Uterus (tissue), 3 donors: ENCODE measurements at regions not wholly inside any gene's neighbourhood (a gene's known extent, or its start where the extent isn't known, plus 50 kb on each side); places are given as distances from the start of the nearest gene placed in this dataset.

Source experiments
- DNase-seq, 2 donors: peaks; one replicate each; pipeline ENCODE4 v3.0.0-alpha.2; 2019 to 2020
- H3K27ac ChIP-seq, 2 donors: fragments of 200-600 bp; sonication (generic); 1 replicate in 1 of 2; 2 replicates in 1 of 2; pipeline ENCODE4 v1.5.1; 2016 to 2018
- H3K27me3 ChIP-seq, 2 donors: fragments of 200-600 bp; sonication (generic); one replicate each; pipeline ENCODE4 v1.5.1; 2018 to 2019; ENCODE audit warnings: control low read depth in 1 of 2
- H3K36me3 ChIP-seq, 2 donors: fragments of 200-600 bp; sonication (generic); one replicate each; pipeline ENCODE4 v1.5.1; 2019; ENCODE audit warnings: control low read depth in 1 of 2
- H3K4me1 ChIP-seq, 2 donors: fragments of 200-600 bp; sonication (generic); one replicate each; pipeline ENCODE4 v1.5.1; 2018 to 2019; ENCODE audit warnings: control low read depth in 1 of 2
- H3K4me3 ChIP-seq, 2 donors: fragments of 200-600 bp; sonication (generic); 1 replicate in 1 of 2; 2 replicates in 1 of 2; pipeline ENCODE4 v1.5.1; 2018 to 2019; ENCODE audit warnings: mild to moderate bottlenecking in 1 of 2
- H3K9me3 ChIP-seq, 2 donors: fragments of 200-600 bp; sonication (generic); one replicate each; pipeline ENCODE4 v1.5.1; 2019; ENCODE audit warnings: control low read depth in 1 of 2
- POLR2A ChIP-seq, 2 donors: fragments of 450-650 bp; IDR thresholded peaks; one replicate each; pipeline ENCODE4 v1.6.1; 2016; ENCODE audit warnings: antibody characterized with exemption in 2 of 2, mild to moderate bottlenecking in 1 of 2, moderate library complexity in 1 of 2
- intact Hi-C: fragments of 100-400 bp; cut with DNase I; formaldehyde crosslinking; loops from one replicate; pipeline ENCODE4 v1.15.1; 2023; ENCODE audit warnings: low total_unique reads
- TF ChIP-seq, protein P1 (sequence below), 4 experiments: fragments of 200-600 bp in 2 of 4; fragments of 450-650 bp in 2 of 4; sonication (generic) in 2 of 4; IDR thresholded peaks; one replicate each; pipeline ENCODE4 v1.5.1; 2016 to 2019; ENCODE audit warnings: antibody characterized with exemption in 4 of 4, mild to moderate bottlenecking in 2 of 4, moderate library complexity in 1 of 4
- donor health status: DM: yes; HTN: yes; CAD: no.

DNA sequence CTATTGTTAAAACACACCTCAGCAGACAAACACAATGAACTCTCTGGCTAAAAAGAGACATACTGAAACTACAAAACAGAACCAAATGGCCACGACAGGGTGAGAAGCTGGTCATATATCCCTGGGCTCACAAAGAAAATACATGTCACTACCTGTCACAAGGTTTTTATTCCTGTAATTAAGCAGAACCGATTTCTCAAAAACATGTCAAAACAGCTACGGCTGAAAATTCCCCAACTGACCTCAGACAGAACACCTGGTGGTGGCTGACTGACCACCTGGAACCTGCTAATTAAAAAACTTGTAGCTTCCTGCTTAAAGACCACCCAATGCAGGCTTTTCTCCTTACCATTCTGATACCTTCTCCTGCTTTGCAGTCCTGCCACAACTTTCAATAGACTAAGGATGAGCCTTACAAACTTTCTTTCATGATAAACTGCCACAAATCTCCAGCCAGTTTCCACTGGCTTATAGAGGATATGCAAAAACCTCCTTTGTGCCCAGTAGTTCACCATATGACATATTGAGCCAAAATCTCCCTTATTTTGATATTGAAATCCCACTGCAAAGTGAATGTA lies 571.9 kb downstream of the SPOCK3 start:
- H3K4me1 ChIP-seq, result no peaks in the 10 kb centered on the region
- no peak overlapping the region for H3K27ac ChIP-seq
- H3K4me3 ChIP-seq, result no peak overlapping the region
- no peak for DNase-seq
- no peaks in the 10 kb centered on the region for H3K27me3 ChIP-seq
- TF ChIP-seq POLR2A (IDR thresholded peaks at IDR 0.05), result no peak
- TF ChIP-seq, protein P1, sequence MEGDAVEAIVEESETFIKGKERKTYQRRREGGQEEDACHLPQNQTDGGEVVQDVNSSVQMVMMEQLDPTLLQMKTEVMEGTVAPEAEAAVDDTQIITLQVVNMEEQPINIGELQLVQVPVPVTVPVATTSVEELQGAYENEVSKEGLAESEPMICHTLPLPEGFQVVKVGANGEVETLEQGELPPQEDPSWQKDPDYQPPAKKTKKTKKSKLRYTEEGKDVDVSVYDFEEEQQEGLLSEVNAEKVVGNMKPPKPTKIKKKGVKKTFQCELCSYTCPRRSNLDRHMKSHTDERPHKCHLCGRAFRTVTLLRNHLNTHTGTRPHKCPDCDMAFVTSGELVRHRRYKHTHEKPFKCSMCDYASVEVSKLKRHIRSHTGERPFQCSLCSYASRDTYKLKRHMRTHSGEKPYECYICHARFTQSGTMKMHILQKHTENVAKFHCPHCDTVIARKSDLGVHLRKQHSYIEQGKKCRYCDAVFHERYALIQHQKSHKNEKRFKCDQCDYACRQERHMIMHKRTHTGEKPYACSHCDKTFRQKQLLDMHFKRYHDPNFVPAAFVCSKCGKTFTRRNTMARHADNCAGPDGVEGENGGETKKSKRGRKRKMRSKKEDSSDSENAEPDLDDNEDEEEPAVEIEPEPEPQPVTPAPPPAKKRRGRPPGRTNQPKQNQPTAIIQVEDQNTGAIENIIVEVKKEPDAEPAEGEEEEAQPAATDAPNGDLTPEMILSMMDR (IDR thresholded peaks at IDR 0.05), result no peak
- peaks cover 0 to 3% of the 10 kb centered on the region in 2 donors for H3K9me3 ChIP-seq
- no peaks in the 10 kb centered on the region for H3K36me3 ChIP-seq
- intact Hi-C loops, result no loop called here

DNA sequence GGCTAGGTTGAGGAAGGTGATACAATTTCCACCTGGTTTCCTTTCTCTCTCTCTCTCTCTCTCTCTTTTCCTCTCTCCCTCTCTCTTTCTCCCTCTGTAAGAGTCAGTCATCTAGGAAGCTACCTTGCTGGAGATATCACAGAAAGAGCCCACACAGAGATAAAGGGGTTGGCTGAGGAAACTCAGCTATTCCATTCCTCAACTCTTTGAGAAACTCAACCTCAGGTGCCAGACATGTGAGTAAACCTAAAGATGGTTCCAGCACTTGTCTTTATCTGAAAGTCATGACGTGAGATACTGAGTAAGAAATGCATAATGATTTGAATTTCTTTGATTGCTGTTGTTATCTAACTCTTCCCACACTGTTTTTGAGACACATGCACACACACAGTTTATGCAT lies 564.0 kb downstream of the SPOCK3 start:
- intact Hi-C loops, result no loop called here
- H3K27ac ChIP-seq, result no peak overlapping the region
- no peaks in the 10 kb centered on the region for H3K27me3 ChIP-seq
- peaks cover 0 to 3% of the 10 kb centered on the region in 2 donors for H3K9me3 ChIP-seq
- H3K4me3 ChIP-seq, result no peak overlapping the region
- H3K4me1 ChIP-seq, result no peaks in the 10 kb centered on the region
- DNase-seq, result no peak
- TF ChIP-seq, protein P1 (IDR thresholded peaks at IDR 0.05), result no peak
- no peak for TF ChIP-seq POLR2A (IDR thresholded peaks at IDR 0.05)
- H3K36me3 ChIP-seq, result no peaks in the 10 kb centered on the region

DNA sequence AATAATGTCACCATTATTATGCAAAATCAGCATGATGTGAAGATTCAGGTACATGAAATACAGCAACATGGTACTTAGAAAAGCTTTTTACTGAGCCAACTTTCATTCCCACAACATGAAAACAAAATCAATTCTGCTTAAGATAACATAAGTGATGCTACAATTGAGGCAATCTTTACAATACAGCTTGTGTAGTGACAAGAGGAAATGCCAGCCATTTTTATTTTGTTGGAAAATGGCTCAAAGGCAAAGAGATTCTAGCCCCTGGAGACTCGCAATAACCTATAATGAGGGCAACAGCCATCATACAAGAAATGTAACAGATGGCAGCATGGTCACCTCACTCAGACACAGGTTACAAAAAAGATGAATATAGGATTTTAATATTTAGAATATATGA lies 560.4 kb downstream of the SPOCK3 start:
- no peak overlapping the region for H3K27ac ChIP-seq
- no peaks in the 10 kb centered on the region for H3K4me1 ChIP-seq
- intact Hi-C loops, result no loop called here
- H3K27me3 ChIP-seq, result no peaks in the 10 kb centered on the region
- no peak for DNase-seq
- no peaks in the 10 kb centered on the region for H3K9me3 ChIP-seq
- no peaks in the 10 kb centered on the region for H3K36me3 ChIP-seq
- TF ChIP-seq POLR2A (IDR thresholded peaks at IDR 0.05), result no peak
- TF ChIP-seq, protein P1 (IDR thresholded peaks at IDR 0.05), result no peak
- no peak overlapping the region for H3K4me3 ChIP-seq

DNA sequence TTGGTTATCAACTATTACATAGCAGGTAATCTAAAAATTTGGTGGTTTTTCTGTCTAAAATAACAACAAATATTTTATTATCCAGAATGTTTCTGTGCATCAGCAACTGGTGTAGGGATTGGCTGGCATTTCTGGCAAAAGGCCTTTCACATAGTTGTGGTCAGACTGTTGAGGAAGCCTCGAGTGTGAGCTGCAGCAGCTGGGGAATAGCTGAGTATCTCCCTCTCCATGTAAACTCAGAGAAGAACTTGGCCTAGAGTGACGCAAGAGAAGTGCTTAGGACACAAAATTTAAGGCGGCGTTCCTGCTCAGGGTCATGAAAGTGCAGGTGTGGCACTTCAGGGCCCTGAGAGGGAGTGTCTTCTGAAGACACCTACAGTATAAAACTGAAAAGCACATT lies 558.9 kb downstream of the SPOCK3 start:
- H3K27me3 ChIP-seq, result no peaks in the 10 kb centered on the region
- intact Hi-C loops, result no loop called here
- no peaks in the 10 kb centered on the region for H3K36me3 ChIP-seq
- H3K4me3 ChIP-seq, result no peak overlapping the region
- DNase-seq, result no peak
- H3K9me3 ChIP-seq, result no peaks in the 10 kb centered on the region
- H3K4me1 ChIP-seq, result no peaks in the 10 kb centered on the region
- TF ChIP-seq, protein P1 (IDR thresholded peaks at IDR 0.05), result no peak
- no peak for TF ChIP-seq POLR2A (IDR thresholded peaks at IDR 0.05)
- no peak overlapping the region for H3K27ac ChIP-seq

DNA sequence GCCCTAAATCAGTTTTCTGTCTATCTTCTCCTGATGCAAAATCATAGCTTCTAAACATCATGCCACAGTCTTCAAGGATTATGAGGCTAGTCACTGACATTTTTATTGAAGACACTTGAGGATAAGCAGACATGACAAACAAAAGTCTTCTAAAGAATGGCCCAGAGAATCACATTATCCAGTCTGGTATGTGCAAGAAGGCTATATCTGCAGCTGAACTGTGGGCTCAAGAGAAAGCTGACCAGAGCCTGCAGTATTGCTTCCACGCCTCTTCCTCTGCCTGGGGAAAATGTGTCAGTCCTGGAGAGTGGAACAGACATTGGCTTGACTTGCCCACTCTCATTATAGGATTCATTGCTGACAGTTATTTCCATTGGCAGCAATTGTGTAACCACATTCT lies 553.5 kb downstream of the SPOCK3 start:
- DNase-seq, result no peak
- TF ChIP-seq, protein P1 (IDR thresholded peaks at IDR 0.05), result no peak
- TF ChIP-seq POLR2A (IDR thresholded peaks at IDR 0.05), result no peak

More for the DNA sequence above, 553.5 kb downstream of the SPOCK3 start:
- H3K27me3 ChIP-seq, result no peaks in the 10 kb centered on the region
- no peaks in the 10 kb centered on the region for H3K9me3 ChIP-seq
- no peaks in the 10 kb centered on the region for H3K36me3 ChIP-seq
- intact Hi-C loops, result no loop called here
- H3K27ac ChIP-seq, result no peak overlapping the region
- no peak overlapping the region for H3K4me3 ChIP-seq
- H3K4me1 ChIP-seq, result no peaks in the 10 kb centered on the region
